Neural cell (in vitro differentiated cells): ENCODE measurements at regions not wholly inside any gene's neighbourhood (a gene's known extent, or its start where the extent isn't known, plus 50 kb on each side); places are given as distances from the start of the nearest gene placed in this dataset.
A peak's percentile ranks its signal among the peaks of the same experiment; 100 is the strongest.

Experiments
- H2AFZ ChIP-seq: fragments of 200-600, 300-800 bp; sonication (generic), shearing (Covaris generic); 2 replicates; pipeline ENCODE4 v1.6.0; 2014; ENCODE audit warnings: low read depth, mild to moderate bottlenecking, antibody characterized with exemption, low read length, moderate library complexity
- H3F3A ChIP-seq: fragments of 200-600 bp; shearing (Covaris generic); 2 replicates; pipeline ENCODE4 v1.6.1; 2016; ENCODE audit warnings: mild to moderate bottlenecking, moderate library complexity, mixed read lengths, antibody characterized with exemption, low read length; ENCODE audit not compliant: insufficient read depth, poor library complexity, severe bottlenecking
- H3K27ac ChIP-seq: fragments of 200-600, 300-800 bp; sonication (generic), shearing (Covaris generic); 2 replicates; pipeline ENCODE4 v1.5.1; 2014; ENCODE audit warnings: mild to moderate bottlenecking, low read length, moderate library complexity
- H3K27me3 ChIP-seq: fragments of 300-800, 200-600 bp; sonication (generic), shearing (Covaris generic); 2 replicates; pipeline ENCODE4 v1.6.0; 2014; ENCODE audit warnings: mild to moderate bottlenecking, low read depth, low read length, moderate library complexity; ENCODE audit not compliant: insufficient read depth
- H3K36me3 ChIP-seq: fragments of 300-800, 200-600 bp; sonication (generic), shearing (Covaris generic); 2 replicates; pipeline ENCODE4 v1.5.1; 2014; ENCODE audit warnings: mild to moderate bottlenecking, antibody characterized with exemption, low read length, moderate library complexity; ENCODE audit not compliant: insufficient read depth
- H3K4me2 ChIP-seq: fragments of 300-800, 200-600 bp; sonication (generic), shearing (Covaris generic); 2 replicates; pipeline ENCODE4 v1.6.0; 2014; ENCODE audit warnings: mild to moderate bottlenecking, low read length
- H3K4me3 ChIP-seq: fragments of 300-800, 200-600 bp; sonication (generic), shearing (Covaris generic); 2 replicates; pipeline ENCODE4 v1.5.1; 2014; ENCODE audit warnings: mild to moderate bottlenecking, low read length, moderate library complexity
- H3K79me2 ChIP-seq: fragments of 200-600 bp; shearing (Covaris generic); replicated peaks from 2 replicates; pipeline ENCODE4 v1.6.0; 2014; ENCODE audit warnings: mild to moderate bottlenecking, low read length, moderate library complexity; ENCODE audit not compliant: insufficient read depth
- H3K9ac ChIP-seq: fragments of 300-800, 200-600 bp; sonication (generic), shearing (Covaris generic); 2 replicates; pipeline ENCODE4 v1.6.1; 2016; ENCODE audit warnings: mild to moderate bottlenecking, low read length, mixed read lengths
- H3K9me2 ChIP-seq: fragments of 200-600 bp; shearing (Covaris generic); 2 replicates; pipeline ENCODE4 v1.6.1; 2016; ENCODE audit warnings: mild to moderate bottlenecking, low read length, mixed read lengths; ENCODE audit not compliant: insufficient read depth
- H3K9me3 ChIP-seq: fragments of 200-600, 300-800 bp; sonication (generic), shearing (Covaris generic); 2 replicates; pipeline ENCODE4 v1.6.1; 2016; ENCODE audit warnings: mild to moderate bottlenecking, mixed run types, low read length, moderate library complexity, mixed read lengths
- H4K20me1 ChIP-seq: fragments of 200-600 bp; shearing (Covaris generic); 2 replicates; pipeline ENCODE4 v1.6.1; 2016; ENCODE audit warnings: mild to moderate bottlenecking, mixed run types; ENCODE audit not compliant: insufficient read depth
- CTCF ChIP-seq: fragments of 450-650 bp; IDR thresholded peaks from 2 replicates; pipeline ENCODE4 v1.5.1; 2014; ENCODE audit warnings: antibody characterized with exemption, mild to moderate bottlenecking, moderate library complexity; ENCODE audit not compliant: poor library complexity, severe bottlenecking
- EP300 ChIP-seq: fragments of 450-650 bp; conservative IDR thresholded peaks from 2 replicates; pipeline ENCODE4 v1.6.1; 2014; ENCODE audit warnings: antibody characterized with exemption, mild to moderate bottlenecking, moderate library complexity; ENCODE audit not compliant: poor library complexity, severe bottlenecking
- EZH2 ChIP-seq: fragments of 200-600, 300-800 bp; shearing (Covaris generic), sonication (generic); IDR thresholded peaks from 2 replicates; pipeline ENCODE4 v1.6.1; 2014; ENCODE audit warnings: antibody characterized with exemption, low read length, borderline replicate concordance, mild to moderate bottlenecking; ENCODE audit not compliant: insufficient read depth, poor library complexity, severe bottlenecking
- MXI1 ChIP-seq: fragments of 450-650 bp; conservative IDR thresholded peaks from 2 replicates; pipeline ENCODE4 v1.6.1; 2014; ENCODE audit warnings: antibody characterized with exemption, mild to moderate bottlenecking; ENCODE audit not compliant: poor library complexity, severe bottlenecking
- POLR2AphosphoS5 ChIP-seq: IDR thresholded peaks from 2 replicates; pipeline ENCODE4 v1.6.1; 2012
- RAD21 ChIP-seq: fragments of 450-650 bp; conservative IDR thresholded peaks from 2 replicates; pipeline ENCODE4 v1.6.1; 2014; ENCODE audit warnings: antibody characterized with exemption, mild to moderate bottlenecking, moderate library complexity
- SMC3 ChIP-seq: fragments of 450-650 bp; conservative IDR thresholded peaks from 2 replicates; pipeline ENCODE4 v1.6.1; 2014; ENCODE audit warnings: antibody characterized with exemption, mild to moderate bottlenecking, moderate library complexity; ENCODE audit not compliant: poor library complexity
- TAF1 ChIP-seq: IDR thresholded peaks from 2 replicates; pipeline ENCODE4 v1.6.1; 2012; ENCODE audit warnings: low read depth
- TF ChIP-seq, protein P1 (sequence below): IDR thresholded peaks from 2 replicates; pipeline ENCODE4 v1.6.1; 2012; ENCODE audit warnings: borderline replicate concordance

- H3K9ac ChIP-seq: no peak overlapping the region
- H3K79me2 ChIP-seq: no peaks in the 10 kb centered on the region
- no peak overlapping the region for H3K4me3 ChIP-seq
- no peaks in the 10 kb centered on the region for H3K9me3 ChIP-seq
- TF ChIP-seq POLR2AphosphoS5 (no peak), EZH2 (no peak), RAD21 (no peak), SMC3 (no peak), MXI1 (no peak), CTCF (no peak), EP300 (no peak), TAF1 (no peak)
- TF ChIP-seq, protein P1, sequence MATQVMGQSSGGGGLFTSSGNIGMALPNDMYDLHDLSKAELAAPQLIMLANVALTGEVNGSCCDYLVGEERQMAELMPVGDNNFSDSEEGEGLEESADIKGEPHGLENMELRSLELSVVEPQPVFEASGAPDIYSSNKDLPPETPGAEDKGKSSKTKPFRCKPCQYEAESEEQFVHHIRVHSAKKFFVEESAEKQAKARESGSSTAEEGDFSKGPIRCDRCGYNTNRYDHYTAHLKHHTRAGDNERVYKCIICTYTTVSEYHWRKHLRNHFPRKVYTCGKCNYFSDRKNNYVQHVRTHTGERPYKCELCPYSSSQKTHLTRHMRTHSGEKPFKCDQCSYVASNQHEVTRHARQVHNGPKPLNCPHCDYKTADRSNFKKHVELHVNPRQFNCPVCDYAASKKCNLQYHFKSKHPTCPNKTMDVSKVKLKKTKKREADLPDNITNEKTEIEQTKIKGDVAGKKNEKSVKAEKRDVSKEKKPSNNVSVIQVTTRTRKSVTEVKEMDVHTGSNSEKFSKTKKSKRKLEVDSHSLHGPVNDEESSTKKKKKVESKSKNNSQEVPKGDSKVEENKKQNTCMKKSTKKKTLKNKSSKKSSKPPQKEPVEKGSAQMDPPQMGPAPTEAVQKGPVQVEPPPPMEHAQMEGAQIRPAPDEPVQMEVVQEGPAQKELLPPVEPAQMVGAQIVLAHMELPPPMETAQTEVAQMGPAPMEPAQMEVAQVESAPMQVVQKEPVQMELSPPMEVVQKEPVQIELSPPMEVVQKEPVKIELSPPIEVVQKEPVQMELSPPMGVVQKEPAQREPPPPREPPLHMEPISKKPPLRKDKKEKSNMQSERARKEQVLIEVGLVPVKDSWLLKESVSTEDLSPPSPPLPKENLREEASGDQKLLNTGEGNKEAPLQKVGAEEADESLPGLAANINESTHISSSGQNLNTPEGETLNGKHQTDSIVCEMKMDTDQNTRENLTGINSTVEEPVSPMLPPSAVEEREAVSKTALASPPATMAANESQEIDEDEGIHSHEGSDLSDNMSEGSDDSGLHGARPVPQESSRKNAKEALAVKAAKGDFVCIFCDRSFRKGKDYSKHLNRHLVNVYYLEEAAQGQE: no peak
- no peaks in the 10 kb centered on the region for H3K36me3 ChIP-seq
- no peaks in the 10 kb centered on the region for H3F3A ChIP-seq
- no peaks in the 10 kb centered on the region for H4K20me1 ChIP-seq
- no peak overlapping the region for H3K4me2 ChIP-seq
- no peak overlapping the region for H2AFZ ChIP-seq
- H3K9me2 ChIP-seq: no peaks in the 10 kb centered on the region
- no peaks in the 10 kb centered on the region for H3K27me3 ChIP-seq
- H3K27ac ChIP-seq: no peak overlapping the region
Measured at GRCh38 chr4:106810122-106810521, 226.0 kb downstream of the DKK2 start.

DNA sequence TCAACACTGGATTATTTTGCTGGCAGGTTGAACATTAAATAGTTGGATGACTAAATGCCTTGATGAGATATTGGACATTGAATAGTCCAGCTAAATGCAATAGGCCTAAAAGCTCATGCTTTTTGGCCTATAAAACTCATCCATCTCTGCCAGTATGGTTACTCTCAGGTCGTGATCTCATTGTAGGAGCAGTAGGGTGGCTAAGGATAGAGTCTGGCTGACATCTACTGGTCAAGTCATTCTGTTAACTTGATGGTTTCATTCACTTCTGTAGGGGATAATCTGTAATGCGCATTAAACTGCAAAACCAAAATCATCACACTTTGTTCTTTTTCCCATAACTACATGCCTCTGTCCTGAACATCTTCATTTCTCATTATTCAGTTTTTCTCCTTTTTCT, 227.0 kb downstream of the DKK2 start:
- Histone ChIP-seq H2AFZ (no peak overlapping the region), H3K4me2 (no peak overlapping the region), H4K20me1 (no peaks in the 10 kb centered on the region), H3K4me3 (no peak overlapping the region), H3K27me3 (no peaks in the 10 kb centered on the region), H3K36me3 (no peaks in the 10 kb centered on the region), H3F3A (no peaks in the 10 kb centered on the region), H3K79me2 (no peaks in the 10 kb centered on the region), H3K27ac (no peak overlapping the region), H3K9me3 (no peaks in the 10 kb centered on the region), H3K9ac (no peak overlapping the region), H3K9me2 (no peaks in the 10 kb centered on the region)
- TF ChIP-seq CTCF: peak; percentile 37
- peak; percentile 52 for TF ChIP-seq RAD21
- no peak for TF ChIP-seq POLR2AphosphoS5
